ENCODE measurements at regions not wholly inside any gene's neighbourhood (a gene's known extent, or its start where the extent isn't known, plus 50 kb on each side); places are given as distances from the start of the nearest gene placed in this dataset.

DNA sequence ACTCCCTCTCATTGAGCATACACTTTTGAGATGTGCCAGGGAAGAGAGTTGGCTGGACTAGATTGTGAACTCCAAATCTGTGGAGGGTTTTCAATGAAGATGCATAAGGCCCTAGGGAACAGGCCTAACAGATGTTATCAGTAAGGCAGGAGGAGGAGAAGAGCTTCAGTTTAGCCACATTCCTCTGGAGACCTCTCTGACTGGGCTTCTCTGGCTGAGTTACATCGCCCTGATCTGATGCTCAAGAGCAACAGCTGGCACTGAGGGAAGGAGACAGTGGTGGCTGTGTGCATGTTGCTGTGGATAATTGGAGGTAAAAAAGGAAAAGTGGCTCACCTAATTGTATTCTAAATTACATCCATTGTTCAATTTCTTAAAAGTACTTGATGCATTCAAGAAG, 206.4 kb upstream of the CFAP20DC start:
- no peak for TF ChIP-seq EZH2phosphoT487 (IDR thresholded peaks at IDR 0.05; ENCODE audit: low read length)
- TF ChIP-seq CTCF (IDR thresholded peaks at IDR 0.05; ENCODE audit: low read length), result no peak
- TF ChIP-seq EZH2 (optimal IDR thresholded peaks at IDR 0.05; ENCODE audit: low read depth, low read length), result no peak

All from MM.1S (cell line).